Stimulated activated naive CD8-positive, alpha-beta T cell treated with anti-CD3 and anti-CD28 coated beads, Interleukin-15, Interleukin-2, amounts not matched to agents 100 ng/mL and 50 ng/mL, for 24 hours (primary cell): ENCODE measurements at regions not wholly inside any gene's neighbourhood (a gene's known extent, or its start where the extent isn't known, plus 50 kb on each side); places are given as distances from the start of the nearest gene placed in this dataset.
"Not testable (repeated sequence)": the region's sequence is repeated elsewhere in the genome, so short reads cannot be mapped to it uniquely, and the experiment has no call there.

Experiments used
- H3K27ac Mint-ChIP-seq: one replicate; pipeline ENCODE4 v1.8.0; 2021; ENCODE audit warnings: mild to moderate bottlenecking, mixed read lengths
- H3K27me3 Mint-ChIP-seq: one replicate; pipeline ENCODE4 v1.8.0; 2021; ENCODE audit warnings: mixed read lengths
- H3K36me3 Mint-ChIP-seq: one replicate; pipeline ENCODE4 v1.8.0; 2021; ENCODE audit warnings: low read depth, mixed read lengths
- H3K4me1 Mint-ChIP-seq: one replicate; pipeline ENCODE4 v1.8.0; 2021; ENCODE audit warnings: low read depth, mixed read lengths
- H3K4me3 Mint-ChIP-seq: one replicate; pipeline ENCODE4 v1.8.0; 2021; ENCODE audit warnings: mild to moderate bottlenecking, mixed read lengths
- H3K9me3 Mint-ChIP-seq: one replicate; pipeline ENCODE4 v1.8.0; 2021; ENCODE audit warnings: mixed read lengths

DNA sequence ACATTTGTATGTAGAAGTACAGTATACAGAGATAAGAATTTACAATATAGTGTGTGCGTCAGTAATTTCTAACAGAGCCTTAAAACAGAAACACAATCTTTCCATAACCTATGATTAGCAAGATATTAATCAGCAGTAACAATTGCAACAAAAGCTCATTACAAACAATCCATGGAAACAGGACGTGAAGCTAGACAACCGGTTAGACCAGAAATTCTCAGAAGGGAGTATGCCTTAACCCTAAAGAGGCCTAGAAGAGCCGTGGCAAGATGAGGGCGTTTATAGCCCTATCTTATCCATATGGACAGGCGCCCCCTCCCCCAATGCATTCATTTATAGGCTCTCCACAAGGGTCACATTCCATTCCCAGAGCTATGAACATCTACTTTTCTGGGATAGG is 184.2 kb upstream of the GK2 start:
- not testable (repeated sequence) for H3K4me3 Mint-ChIP-seq, H3K27ac Mint-ChIP-seq

DNA sequence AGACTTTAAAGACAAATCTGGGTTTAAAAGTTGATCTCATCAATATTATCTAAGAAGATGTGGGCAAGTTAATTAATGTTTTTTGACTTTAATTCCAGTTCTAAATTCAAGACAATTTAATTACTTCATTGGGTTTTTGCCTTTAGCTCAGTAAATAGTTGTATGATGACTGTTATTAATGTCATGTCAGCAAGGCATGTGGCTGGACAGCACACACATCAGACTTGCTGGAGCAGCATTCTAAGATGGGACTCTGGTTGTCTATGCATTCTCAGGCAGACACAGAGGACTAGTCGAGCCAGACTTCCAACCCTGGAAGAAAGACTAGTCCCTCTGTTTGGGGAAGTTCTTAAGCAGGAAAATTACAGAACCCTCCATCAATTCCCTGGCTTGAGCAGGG is 180.7 kb upstream of the GK2 start:
- Mint-ChIP-seq H3K36me3 (no peaks in the 10 kb centered on the region), H3K4me3 (no peak overlapping the region), H3K9me3 (no peaks in the 10 kb centered on the region), H3K27ac (no peak overlapping the region), H3K4me1 (no peaks in the 10 kb centered on the region), H3K27me3 (no peaks in the 10 kb centered on the region)

More for the DNA sequence above, 184.2 kb upstream of the GK2 start:
- not testable (repeated sequence) for H3K27me3 Mint-ChIP-seq, H3K9me3 Mint-ChIP-seq, H3K36me3 Mint-ChIP-seq, H3K4me1 Mint-ChIP-seq

DNA sequence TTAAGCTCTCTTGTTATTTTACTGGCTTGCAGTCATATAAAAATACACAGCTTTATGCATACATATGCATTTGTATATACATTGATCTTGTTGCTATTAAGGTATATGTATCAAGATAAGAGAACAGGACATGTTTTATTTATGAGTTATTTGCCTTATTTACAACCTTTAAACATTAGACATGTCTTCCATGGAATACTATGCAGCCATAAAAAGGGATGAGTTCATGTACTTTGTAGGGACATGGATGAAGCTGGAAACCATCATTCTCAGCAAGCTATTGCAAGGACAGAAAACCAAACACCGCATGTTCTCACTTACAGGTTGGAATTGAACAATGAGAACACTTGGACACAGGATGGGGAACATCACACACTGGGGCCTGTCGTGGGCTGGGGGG is 179.2 kb upstream of the GK2 start:
- not testable (repeated sequence) for H3K4me1 Mint-ChIP-seq, H3K36me3 Mint-ChIP-seq, H3K4me3 Mint-ChIP-seq, H3K27ac Mint-ChIP-seq, H3K9me3 Mint-ChIP-seq, H3K27me3 Mint-ChIP-seq

DNA sequence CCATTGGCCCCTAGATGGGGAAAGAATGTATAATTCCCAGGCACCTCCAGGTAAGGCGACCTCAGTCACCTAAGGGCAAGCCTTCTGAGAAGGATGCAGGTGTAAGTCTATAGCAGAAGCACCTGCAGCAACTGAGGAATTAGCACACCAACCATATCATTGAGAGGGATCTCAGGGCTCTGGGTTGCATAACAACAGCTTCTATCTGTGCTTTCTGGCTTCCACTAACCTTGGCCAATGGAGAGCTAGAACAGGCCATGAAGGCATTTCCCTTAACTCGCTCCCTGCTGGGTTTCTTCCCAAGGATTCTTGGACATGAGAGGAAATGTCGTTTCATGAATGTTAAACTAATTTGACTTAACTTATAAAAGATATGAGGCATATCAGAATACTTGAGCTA is 177.8 kb upstream of the GK2 start:
- Mint-ChIP-seq H3K9me3 (no peaks in the 10 kb centered on the region), H3K27ac (no peak overlapping the region), H3K4me1 (no peaks in the 10 kb centered on the region), H3K27me3 (no peaks in the 10 kb centered on the region), H3K36me3 (no peaks in the 10 kb centered on the region), H3K4me3 (no peak overlapping the region)

DNA sequence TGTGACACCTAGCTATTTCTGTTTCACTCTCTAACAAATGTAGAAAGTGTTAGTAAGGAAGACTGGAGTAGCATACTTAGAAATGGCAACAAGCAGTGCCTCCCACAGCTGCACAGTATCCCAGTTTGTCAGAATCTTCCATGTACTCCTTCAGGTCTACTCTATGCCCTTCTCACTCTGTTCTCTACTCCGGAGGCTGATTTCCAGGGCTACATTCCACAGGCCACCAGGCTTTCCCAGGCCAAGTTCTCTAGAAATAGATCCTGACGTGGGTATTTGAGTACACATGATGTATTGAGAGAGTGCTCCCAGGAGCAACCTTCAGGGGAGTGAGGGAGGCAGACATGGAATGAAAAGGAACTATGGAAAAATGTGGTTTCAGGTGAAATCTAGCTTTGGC is 177.3 kb upstream of the GK2 start:
- no peaks in the 10 kb centered on the region for H3K4me1 Mint-ChIP-seq
- H3K27me3 Mint-ChIP-seq, result no peaks in the 10 kb centered on the region
- H3K36me3 Mint-ChIP-seq, result no peaks in the 10 kb centered on the region
- no peaks in the 10 kb centered on the region for H3K9me3 Mint-ChIP-seq
- no peak overlapping the region for H3K4me3 Mint-ChIP-seq
- no peak overlapping the region for H3K27ac Mint-ChIP-seq

DNA sequence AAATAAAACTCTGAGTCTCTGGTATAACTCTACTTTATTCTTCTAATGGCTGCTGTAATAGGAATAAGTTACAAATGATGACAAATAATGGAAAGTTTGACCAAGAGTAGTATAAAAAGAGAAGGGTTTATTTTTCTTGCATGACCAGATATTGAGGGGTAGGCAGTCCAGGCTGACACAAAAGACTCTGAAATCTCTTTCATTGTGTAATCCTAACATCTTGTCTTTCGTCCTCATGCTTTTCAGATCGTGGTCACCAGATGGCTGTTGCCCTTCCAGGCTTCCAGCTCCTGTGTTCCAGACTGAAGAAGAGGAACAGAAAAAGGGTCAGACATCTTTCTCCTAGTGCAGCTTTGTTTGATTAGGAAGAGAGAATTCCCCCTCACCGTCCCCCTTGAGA is 176.9 kb upstream of the GK2 start:
- no peaks in the 10 kb centered on the region for H3K36me3 Mint-ChIP-seq
- H3K27me3 Mint-ChIP-seq, result no peaks in the 10 kb centered on the region
- H3K27ac Mint-ChIP-seq, result no peak overlapping the region
- H3K4me1 Mint-ChIP-seq, result no peaks in the 10 kb centered on the region
- H3K4me3 Mint-ChIP-seq, result no peak overlapping the region
- H3K9me3 Mint-ChIP-seq, result no peaks in the 10 kb centered on the region

DNA sequence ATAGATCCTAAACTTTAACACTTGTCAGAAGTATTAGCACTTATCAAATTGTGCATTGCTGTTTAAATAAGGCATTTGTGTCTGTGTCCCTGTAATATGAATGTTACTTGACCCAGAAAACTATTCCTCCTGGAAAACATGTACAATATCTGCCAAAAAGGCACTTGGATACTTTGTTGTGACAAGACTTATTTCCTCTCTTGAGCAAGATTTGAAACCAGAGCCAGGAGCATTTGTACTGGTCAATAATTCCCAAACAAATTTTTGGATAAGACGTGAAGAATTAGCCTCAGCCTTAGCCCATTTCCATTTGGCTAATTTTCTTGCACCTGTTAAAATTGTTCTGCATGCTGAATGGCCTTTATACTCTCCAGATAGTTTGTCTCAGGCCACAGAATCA is 176.3 kb upstream of the GK2 start:
- Mint-ChIP-seq H3K4me1 (no peaks in the 10 kb centered on the region), H3K9me3 (no peaks in the 10 kb centered on the region), H3K27ac (no peak overlapping the region), H3K36me3 (no peaks in the 10 kb centered on the region), H3K27me3 (peaks cover 3% of the 10 kb centered on the region), H3K4me3 (no peak overlapping the region)

DNA sequence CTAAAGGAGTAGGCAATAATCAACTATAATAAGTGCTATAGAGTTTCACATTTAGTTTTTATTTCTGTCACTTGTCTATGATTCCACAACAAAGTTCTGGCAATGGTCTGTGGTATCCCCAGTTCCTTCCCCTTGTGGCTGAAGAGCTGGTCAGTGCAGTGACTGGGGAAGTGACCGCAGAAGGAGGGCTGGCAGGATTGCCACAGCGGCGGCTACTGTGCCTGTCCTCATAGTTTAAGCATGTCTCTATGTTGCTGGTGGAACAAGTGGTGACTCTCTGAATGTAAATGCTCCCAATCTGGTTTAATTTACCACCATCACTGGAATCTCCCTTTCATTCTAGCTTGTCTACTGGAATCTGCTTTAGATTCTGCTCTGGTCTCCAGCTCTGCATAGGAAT is 170.6 kb upstream of the GK2 start:
- Mint-ChIP-seq H3K27ac (no peak overlapping the region), H3K9me3 (no peaks in the 10 kb centered on the region), H3K27me3 (peaks cover 7% of the 10 kb centered on the region), H3K4me1 (no peaks in the 10 kb centered on the region), H3K36me3 (no peaks in the 10 kb centered on the region), H3K4me3 (no peak overlapping the region)

DNA sequence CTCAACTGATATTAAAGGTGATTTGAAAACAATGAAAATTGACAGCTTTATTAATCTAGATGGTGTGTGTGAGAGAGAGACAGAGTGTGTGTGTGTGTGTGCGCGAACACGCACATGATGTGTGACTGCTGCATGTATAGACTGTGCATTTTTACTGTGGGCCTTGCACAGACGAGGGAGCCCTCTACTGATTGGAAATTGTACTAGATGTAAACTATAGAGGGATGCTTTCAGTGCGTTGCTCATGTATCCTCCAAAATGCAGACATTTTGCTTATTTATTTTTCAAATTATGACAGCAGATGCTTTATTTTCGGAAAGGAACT is 168.4 kb upstream of the GK2 start:
- H3K27me3 Mint-ChIP-seq, result peaks cover 7% of the 10 kb centered on the region
- no peaks in the 10 kb centered on the region for H3K36me3 Mint-ChIP-seq
- H3K4me1 Mint-ChIP-seq, result no peaks in the 10 kb centered on the region
- H3K9me3 Mint-ChIP-seq, result no peaks in the 10 kb centered on the region
- H3K4me3 Mint-ChIP-seq, result no peak overlapping the region
- H3K27ac Mint-ChIP-seq, result no peak overlapping the region

DNA sequence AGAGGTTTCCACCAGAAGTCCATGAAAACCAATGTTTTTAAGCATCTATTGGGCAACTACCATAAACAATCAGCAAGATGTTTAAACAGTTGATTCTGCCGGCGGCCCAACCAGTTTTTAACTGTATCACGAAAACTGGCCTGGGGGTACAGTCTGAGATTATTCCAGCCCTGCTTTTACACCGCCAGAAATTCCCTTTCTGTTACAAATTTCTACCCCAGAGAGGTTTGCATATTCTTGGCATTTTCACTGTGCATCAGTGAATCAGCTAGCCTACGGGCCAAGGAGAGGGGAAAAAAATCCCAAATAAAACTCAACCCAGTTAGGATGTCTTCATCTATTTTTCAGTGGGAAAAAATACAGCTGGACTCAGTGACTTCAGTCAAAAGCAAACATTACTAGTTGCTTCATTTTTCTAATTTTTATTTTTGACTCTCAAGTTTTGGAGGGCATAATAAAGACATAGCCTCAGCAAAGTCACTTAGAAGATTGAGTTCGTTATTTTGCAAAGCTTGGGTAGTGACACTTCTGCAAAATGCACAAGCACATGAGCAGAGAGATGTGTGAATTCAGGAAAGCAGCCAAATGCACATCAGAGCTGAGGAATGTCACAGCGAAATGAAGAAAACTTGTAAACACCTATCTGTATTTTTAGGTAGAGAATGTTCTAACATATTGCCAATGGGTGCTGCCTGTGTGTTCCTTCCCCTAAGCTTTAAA is 167.8 kb upstream of the GK2 start:
- Mint-ChIP-seq H3K4me1 (no peaks in the 10 kb centered on the region), H3K9me3 (no peaks in the 10 kb centered on the region), H3K27ac (no peak overlapping the region), H3K4me3 (no peak overlapping the region), H3K36me3 (no peaks in the 10 kb centered on the region), H3K27me3 (peaks cover 7% of the 10 kb centered on the region)

DNA sequence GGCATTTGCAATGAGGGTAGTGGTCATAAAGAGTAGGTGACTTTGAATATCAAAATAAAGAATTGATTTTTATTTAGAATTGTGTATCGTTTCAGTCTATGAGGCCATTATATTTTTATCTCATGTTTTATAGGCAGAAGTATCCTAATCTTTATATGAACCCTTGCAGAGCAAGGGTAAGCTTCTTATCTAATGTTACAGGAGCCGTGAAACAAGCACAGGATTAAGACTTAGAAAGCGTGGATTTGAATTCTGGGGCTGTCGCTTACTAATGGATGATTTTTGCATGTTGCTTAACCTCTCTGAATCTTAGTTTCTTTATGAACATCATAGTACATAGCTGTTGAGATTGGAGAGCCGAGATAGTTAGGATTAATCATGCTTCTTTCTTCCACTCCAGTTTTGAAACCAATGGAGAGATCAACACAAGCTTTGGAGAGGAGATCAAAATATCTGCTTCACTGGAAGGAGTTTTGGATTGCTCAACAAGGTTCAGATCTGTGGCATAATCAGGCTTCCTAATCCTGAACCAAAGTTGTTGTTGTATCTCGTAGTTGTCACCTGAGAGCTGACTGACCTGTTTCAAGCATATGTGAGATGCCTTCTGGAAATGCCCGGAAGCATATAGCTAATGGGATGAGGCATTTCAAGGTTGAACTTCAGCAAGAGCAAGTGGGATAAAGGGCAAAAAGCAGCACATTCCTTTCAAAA is 166.9 kb upstream of the GK2 start:
- Mint-ChIP-seq H3K4me1 (no peaks in the 10 kb centered on the region), H3K4me3 (no peak overlapping the region), H3K27me3 (peaks cover 7% of the 10 kb centered on the region), H3K36me3 (no peaks in the 10 kb centered on the region), H3K27ac (no peak overlapping the region), H3K9me3 (no peaks in the 10 kb centered on the region)

DNA sequence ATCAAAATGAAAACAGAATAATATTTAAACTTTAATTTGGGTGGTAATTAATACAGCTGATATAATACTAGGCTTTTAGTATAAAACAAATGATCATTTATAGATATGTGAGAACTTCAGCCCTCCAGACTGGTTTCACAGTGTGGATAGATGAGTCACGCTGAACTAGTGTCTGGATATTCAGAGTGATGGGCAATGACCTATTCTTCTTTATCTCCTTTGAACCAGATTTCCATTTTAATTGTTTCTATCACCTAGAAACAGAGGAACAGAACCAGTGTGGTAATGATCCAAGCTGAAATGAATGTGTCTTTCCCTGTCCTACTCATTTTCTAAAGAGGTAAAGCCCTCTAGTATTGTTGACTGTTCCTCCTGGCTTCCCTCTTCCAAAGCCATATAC is 155.2 kb upstream of the GK2 start:
- no peaks in the 10 kb centered on the region for H3K9me3 Mint-ChIP-seq
- no peaks in the 10 kb centered on the region for H3K4me1 Mint-ChIP-seq
- no peaks in the 10 kb centered on the region for H3K36me3 Mint-ChIP-seq
- H3K27ac Mint-ChIP-seq, result no peak overlapping the region
- H3K27me3 Mint-ChIP-seq, result no peaks in the 10 kb centered on the region
- H3K4me3 Mint-ChIP-seq, result no peak overlapping the region

DNA sequence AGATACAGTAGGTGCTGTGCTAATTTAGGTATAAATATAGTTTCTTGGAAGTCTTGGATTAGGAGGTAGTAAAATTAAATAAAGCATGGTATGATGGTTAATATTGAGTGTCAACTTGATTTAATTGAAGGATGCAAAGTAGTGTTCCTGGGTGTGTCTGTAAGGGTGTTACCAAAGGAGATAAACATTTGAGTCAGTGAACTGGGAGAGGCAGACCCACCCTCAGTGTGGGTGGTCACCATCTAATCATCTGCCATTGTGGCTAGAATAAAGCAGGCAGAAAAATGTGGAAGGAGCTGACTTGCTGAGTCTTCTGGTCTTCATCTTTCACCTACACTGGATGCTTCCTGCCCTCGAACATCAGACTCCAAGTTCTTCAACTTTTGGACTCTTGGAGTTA is 153.7 kb upstream of the GK2 start:
- no peaks in the 10 kb centered on the region for H3K9me3 Mint-ChIP-seq
- H3K4me1 Mint-ChIP-seq, result no peaks in the 10 kb centered on the region
- H3K27ac Mint-ChIP-seq, result no peak overlapping the region
- H3K4me3 Mint-ChIP-seq, result no peak overlapping the region
- no peaks in the 10 kb centered on the region for H3K27me3 Mint-ChIP-seq
- no peaks in the 10 kb centered on the region for H3K36me3 Mint-ChIP-seq

DNA sequence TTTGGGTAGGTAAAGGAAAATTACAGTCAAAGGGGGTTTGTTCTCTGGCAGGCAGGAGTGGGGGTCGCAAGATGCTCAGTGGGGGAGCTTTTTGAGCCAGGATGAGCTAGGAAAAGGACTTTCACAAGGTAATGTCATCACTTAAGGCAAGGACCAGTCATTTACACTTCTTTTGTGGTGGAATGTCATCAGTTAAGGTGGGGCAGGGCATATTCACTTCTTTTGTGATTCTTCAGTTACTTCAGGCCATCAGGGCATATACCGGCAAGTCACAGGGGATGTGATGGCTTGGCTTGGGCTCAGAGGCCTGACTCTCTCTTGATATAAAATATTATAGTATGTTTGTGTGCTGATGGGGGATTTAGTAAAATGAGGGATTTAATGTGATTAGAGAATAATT is 151.4 kb upstream of the GK2 start:
- H3K9me3 Mint-ChIP-seq, H3K4me3 Mint-ChIP-seq, H3K36me3 Mint-ChIP-seq, H3K4me1 Mint-ChIP-seq, H3K27me3 Mint-ChIP-seq, H3K27ac Mint-ChIP-seq: not testable (repeated sequence)

DNA sequence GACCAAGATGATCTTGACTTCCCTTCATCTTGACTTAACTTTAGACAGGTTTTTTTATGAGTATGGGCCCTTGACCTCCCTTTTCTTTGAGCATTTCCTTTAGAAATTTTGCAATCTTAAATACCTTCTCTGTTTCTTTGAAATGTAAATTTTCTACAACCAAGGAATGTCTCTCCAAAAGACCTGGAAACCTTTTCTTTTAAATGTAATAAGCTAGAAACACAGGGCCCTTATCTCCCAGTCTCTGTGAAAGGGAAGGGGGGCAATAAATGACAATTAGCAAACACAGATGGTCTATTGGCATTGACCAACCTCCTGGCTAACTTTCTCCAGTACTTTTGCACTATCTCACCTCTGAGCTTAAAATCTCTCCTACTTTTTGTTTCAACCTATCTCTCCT is 144.3 kb upstream of the GK2 start:
- no peaks in the 10 kb centered on the region for H3K27me3 Mint-ChIP-seq
- no peaks in the 10 kb centered on the region for H3K36me3 Mint-ChIP-seq

DNA sequence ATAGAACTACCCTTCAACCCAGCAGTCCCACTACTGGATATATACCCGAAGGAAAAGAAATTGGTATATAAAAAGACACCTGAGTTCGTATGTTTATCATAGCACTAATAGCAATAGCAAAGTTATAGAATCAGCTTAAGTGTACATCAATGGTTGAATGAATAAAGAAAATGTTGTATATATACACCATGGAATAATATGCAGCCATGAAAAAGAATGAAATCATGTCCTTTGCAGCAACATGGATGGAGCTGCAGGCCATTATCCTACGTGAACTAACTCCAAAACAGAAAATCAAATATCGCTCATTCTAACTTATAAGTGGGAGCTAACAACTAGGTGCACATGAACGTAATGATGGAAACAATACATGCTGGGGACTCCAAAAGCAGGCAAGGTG is 143.5 kb upstream of the GK2 start:
- no peak overlapping the region for H3K27ac Mint-ChIP-seq
- H3K4me3 Mint-ChIP-seq, result no peak overlapping the region
- no peaks in the 10 kb centered on the region for H3K36me3 Mint-ChIP-seq
- H3K9me3 Mint-ChIP-seq, result no peaks in the 10 kb centered on the region
- no peaks in the 10 kb centered on the region for H3K4me1 Mint-ChIP-seq
- no peaks in the 10 kb centered on the region for H3K27me3 Mint-ChIP-seq

More for the DNA sequence above, 144.3 kb upstream of the GK2 start:
- no peaks in the 10 kb centered on the region for H3K4me1 Mint-ChIP-seq
- no peak overlapping the region for H3K4me3 Mint-ChIP-seq
- no peaks in the 10 kb centered on the region for H3K9me3 Mint-ChIP-seq
- H3K27ac Mint-ChIP-seq, result no peak overlapping the region
